ENCODE measurements at regions not wholly inside any gene's neighbourhood (a gene's known extent, or its start where the extent isn't known, plus 50 kb on each side); places are given as distances from the start of the nearest gene placed in this dataset.

DNA sequence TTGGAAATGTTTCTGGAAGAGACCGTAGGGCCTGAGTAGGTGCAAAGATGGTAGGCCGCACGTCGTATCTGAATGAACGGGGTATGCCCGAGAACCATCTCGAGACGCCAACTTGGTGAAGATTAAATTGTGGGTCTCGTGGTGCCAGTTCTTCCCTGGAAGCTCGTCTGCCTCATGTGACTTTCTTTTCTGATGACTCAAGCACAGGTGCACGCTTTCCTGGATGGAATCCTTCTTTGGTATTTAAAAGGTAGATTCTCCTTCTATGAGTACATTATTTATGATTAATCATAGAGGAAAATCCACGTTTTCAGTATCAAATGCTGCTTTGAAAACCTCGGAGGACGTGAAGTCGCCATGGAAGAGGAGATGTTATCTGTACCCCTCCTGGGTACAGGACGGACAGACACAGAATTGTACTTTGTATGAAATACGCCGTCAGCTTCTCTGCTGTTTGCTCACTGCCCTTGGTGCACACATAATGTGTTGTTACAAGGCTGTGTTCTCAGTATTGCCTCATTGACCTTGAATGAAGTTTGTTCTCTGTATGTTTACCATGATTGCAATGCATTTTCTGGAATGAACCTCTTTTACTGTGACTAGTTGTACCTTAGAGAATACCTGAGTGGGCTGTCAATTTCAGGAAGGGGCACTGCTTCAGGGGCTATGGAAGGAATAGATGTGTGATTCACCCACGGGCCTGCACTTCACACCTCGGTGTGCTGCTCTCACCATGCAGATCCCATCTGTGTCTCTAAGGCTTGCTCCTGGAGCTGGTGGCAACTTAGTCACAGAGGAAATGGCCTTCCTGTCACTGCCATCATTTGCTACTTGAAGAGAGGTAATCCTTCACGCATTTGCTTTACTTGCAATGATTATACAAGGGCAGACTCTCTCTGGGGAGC lies 137.3 kb upstream of the RTL1 start:
- no peaks in the 10 kb centered on the region for H3K36me3 ChIP-seq (ENCODE audit: control insufficient read depth, insufficient read depth, low read length)
- no peaks in the 10 kb centered on the region for H3K27me3 ChIP-seq (ENCODE audit: control insufficient read depth, insufficient read depth, low read length)
- H3K4me3 ChIP-seq (ENCODE audit: low read length), result no peak overlapping the region
- no peak for DNase-seq (ENCODE audit: low read depth, low spot score)
- no peak overlapping the region for H3K27ac ChIP-seq (ENCODE audit: low read length)
- no peaks in the 10 kb centered on the region for H3K9me3 ChIP-seq (ENCODE audit: control insufficient read depth, insufficient read depth, low read length)
- no CpG with 5 or more reads among the region's 21 CpGs for WGBS (ENCODE audit: insufficient coverage, insufficient read length)
- no peaks in the 10 kb centered on the region; the same call in 1 of the 2 replicates for H3K4me1 ChIP-seq (ENCODE audit: control insufficient read depth, insufficient read depth, low read length)

DNA sequence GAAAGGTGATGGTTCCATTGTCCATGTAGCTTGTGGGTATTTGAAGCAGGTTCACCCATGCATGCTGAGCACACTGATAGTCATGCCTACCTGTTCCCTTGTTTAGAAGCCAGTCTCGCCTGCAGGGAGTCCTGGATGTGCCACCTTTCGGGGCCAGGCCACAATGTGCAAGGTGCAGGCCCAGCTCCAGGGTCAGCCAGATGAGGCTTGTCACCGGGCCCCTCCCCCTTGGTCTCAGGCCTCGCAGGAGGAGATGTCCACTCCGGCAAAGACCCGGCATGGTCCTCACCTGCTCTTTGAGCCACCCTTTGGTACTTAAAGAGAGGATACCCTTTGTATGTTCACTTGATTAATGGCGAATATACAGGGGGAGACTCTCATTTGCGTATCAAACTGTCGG lies 140.4 kb upstream of the RTL1 start:
- Histone ChIP-seq H3K36me3 (ENCODE audit: control insufficient read depth, insufficient read depth, low read length) (no peaks in the 10 kb centered on the region), H3K4me3 (ENCODE audit: low read length) (no peak overlapping the region), H3K27ac (ENCODE audit: low read length) (no peak overlapping the region), H3K9me3 (ENCODE audit: control insufficient read depth, insufficient read depth, low read length) (no peaks in the 10 kb centered on the region), H3K4me1 (ENCODE audit: control insufficient read depth, insufficient read depth, low read length) (no peaks in the 10 kb centered on the region; the same call in none of the 2 replicates), H3K27me3 (ENCODE audit: control insufficient read depth, insufficient read depth, low read length) (no peaks in the 10 kb centered on the region)
- WGBS (ENCODE audit: insufficient coverage, insufficient read length), result no CpG with 5 or more reads among the region's 9 CpGs
- DNase-seq (ENCODE audit: low read depth, low spot score), result no peak

DNA sequence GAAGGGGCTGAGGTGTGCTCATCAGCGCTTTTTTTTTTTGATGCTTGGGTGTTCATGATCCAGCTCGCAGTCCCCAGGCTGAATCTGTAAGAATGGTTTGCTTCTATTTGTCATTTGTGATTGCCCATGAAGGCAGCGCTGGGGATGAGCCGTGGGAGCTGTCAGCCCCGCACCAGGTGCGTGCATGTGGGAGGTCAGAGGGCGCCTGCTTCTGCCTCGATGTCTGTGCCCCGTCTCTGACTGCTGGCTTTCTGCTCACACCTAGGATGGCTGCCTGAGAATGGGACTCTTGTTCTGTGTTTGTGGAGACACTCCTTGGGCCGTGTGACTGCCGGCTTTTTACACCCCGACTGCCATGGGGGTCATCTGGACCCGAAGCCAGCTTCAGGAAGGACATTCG lies 141.2 kb upstream of the RTL1 start:
- Histone ChIP-seq H3K27me3 (ENCODE audit: control insufficient read depth, insufficient read depth, low read length) (no peaks in the 10 kb centered on the region), H3K36me3 (ENCODE audit: control insufficient read depth, insufficient read depth, low read length) (no peaks in the 10 kb centered on the region), H3K4me1 (ENCODE audit: control insufficient read depth, insufficient read depth, low read length) (no peaks in the 10 kb centered on the region; the same call in none of the 2 replicates), H3K9me3 (ENCODE audit: control insufficient read depth, insufficient read depth, low read length) (no peaks in the 10 kb centered on the region), H3K27ac (ENCODE audit: low read length) (no peak overlapping the region), H3K4me3 (ENCODE audit: low read length) (no peak overlapping the region)
- DNase-seq (ENCODE audit: low read depth, low spot score), result no peak
- no CpG with 5 or more reads among the region's 14 CpGs for WGBS (ENCODE audit: insufficient coverage, insufficient read length)

DNA sequence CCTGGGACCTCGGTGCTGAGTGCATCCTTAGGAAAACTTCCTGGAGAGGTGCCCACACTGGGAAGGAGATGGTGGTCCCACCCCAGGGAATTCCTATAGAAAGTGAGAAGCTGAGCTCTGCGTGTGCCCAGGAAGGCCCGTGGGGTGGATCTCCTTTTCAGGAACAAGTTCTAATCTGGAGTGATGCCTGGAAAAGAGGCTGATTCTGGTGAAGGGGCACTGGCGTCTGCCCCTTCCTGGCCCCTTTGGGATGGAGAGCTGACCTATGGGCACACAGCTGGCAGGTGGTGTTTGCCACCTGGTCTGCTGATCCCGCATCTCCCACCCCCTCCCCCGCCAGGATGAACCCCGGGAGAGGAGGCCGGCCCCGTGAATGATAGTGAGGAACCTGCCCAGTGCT lies 142.0 kb upstream of the RTL1 start:
- no peak overlapping the region for H3K4me3 ChIP-seq (ENCODE audit: low read length)
- WGBS (ENCODE audit: insufficient coverage, insufficient read length), result no CpG with 5 or more reads among the region's 9 CpGs
- no peaks in the 10 kb centered on the region for H3K9me3 ChIP-seq (ENCODE audit: control insufficient read depth, insufficient read depth, low read length)
- DNase-seq (ENCODE audit: low read depth, low spot score), result no peak
- H3K36me3 ChIP-seq (ENCODE audit: control insufficient read depth, insufficient read depth, low read length), result no peaks in the 10 kb centered on the region
- no peaks in the 10 kb centered on the region for H3K27me3 ChIP-seq (ENCODE audit: control insufficient read depth, insufficient read depth, low read length)
- no peaks in the 10 kb centered on the region; the same call in none of the 2 replicates for H3K4me1 ChIP-seq (ENCODE audit: control insufficient read depth, insufficient read depth, low read length)
- no peak overlapping the region for H3K27ac ChIP-seq (ENCODE audit: low read length)

DNA sequence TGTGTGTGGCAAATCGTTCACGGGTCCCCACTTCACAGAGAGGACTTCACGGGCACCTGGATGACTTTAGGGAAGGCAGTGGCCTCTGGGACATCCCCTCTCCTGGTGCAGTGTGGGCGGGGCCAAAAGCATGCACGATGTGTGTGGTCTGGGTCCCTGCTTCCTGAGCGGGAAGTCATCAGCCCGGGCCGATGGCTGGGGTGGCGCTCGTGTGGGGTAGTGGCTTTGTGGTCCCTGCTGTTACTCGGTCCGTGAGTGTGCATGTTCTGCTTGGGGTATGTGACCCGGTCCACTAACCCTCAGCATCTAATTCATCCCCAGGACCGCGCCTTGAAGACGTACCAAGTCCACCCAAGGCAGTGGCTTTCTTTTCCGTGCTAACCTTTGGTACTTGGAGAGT lies 142.5 kb upstream of the RTL1 start:
- H3K36me3 ChIP-seq (ENCODE audit: control insufficient read depth, insufficient read depth, low read length), result no peaks in the 10 kb centered on the region
- no CpG with 5 or more reads among the region's 17 CpGs for WGBS (ENCODE audit: insufficient coverage, insufficient read length)
- H3K4me1 ChIP-seq (ENCODE audit: control insufficient read depth, insufficient read depth, low read length), result no peaks in the 10 kb centered on the region; the same call in none of the 2 replicates
- no peak for DNase-seq (ENCODE audit: low read depth, low spot score)
- no peaks in the 10 kb centered on the region for H3K9me3 ChIP-seq (ENCODE audit: control insufficient read depth, insufficient read depth, low read length)
- H3K4me3 ChIP-seq (ENCODE audit: low read length), result no peak overlapping the region
- H3K27ac ChIP-seq (ENCODE audit: low read length), result no peak overlapping the region
- H3K27me3 ChIP-seq (ENCODE audit: control insufficient read depth, insufficient read depth, low read length), result no peaks in the 10 kb centered on the region

DNA sequence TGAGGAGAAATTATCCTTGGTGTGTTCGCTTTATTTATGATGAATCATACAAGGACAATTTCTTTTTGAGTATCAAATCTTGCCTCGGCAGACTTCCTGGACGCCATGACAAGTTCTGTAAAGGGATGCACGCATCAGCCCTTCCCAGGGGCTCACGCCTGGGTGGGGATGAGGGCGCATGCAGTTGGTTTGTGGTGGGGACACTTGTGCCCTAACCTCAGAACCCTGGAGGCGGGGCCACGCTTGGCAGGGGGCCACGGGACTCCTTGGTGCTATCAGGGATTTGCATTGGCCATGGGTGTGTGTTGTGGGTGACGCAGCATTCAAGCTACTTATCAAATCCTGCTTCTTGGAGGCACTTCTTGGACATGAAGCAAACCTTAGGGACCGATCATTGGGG lies 143.8 kb upstream of the RTL1 start:
- H3K36me3 ChIP-seq (ENCODE audit: control insufficient read depth, insufficient read depth, low read length), result no peaks in the 10 kb centered on the region
- no peak overlapping the region for H3K27ac ChIP-seq (ENCODE audit: low read length)

DNA sequence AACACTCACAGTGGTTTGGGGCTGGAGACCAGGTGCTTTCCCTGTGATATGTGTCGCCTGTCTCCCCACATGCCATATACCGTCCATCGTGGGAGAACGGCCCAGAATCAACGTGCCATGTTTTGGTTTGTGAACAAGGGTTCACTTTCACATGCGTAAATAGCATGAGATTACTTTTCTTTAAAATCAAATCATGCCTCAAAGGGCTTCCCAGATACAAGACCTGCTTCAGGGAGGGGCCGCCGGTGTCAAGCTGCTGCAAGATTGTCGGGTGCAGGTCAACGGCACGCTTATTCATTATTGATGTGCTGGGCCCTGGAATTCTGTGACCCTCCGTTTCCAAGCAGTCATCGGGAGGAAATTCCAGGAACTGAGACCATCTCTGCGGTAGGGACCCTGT lies 145.2 kb upstream of the RTL1 start:
- no peaks in the 10 kb centered on the region for H3K36me3 ChIP-seq (ENCODE audit: control insufficient read depth, insufficient read depth, low read length)
- no peaks in the 10 kb centered on the region for H3K9me3 ChIP-seq (ENCODE audit: control insufficient read depth, insufficient read depth, low read length)
- no peaks in the 10 kb centered on the region for H3K27me3 ChIP-seq (ENCODE audit: control insufficient read depth, insufficient read depth, low read length)
- no CpG with 5 or more reads among the region's 14 CpGs for WGBS (ENCODE audit: insufficient coverage, insufficient read length)
- DNase-seq (ENCODE audit: low read depth, low spot score), result no peak
- no peak overlapping the region for H3K4me3 ChIP-seq (ENCODE audit: low read length)
- H3K4me1 ChIP-seq (ENCODE audit: control insufficient read depth, insufficient read depth, low read length), result no peaks in the 10 kb centered on the region; the same call in none of the 2 replicates
- no peak overlapping the region for H3K27ac ChIP-seq (ENCODE audit: low read length)

More for the DNA sequence above, 143.8 kb upstream of the RTL1 start:
- DNase-seq (ENCODE audit: low read depth, low spot score), result no peak
- no peaks in the 10 kb centered on the region for H3K27me3 ChIP-seq (ENCODE audit: control insufficient read depth, insufficient read depth, low read length)
- no peaks in the 10 kb centered on the region for H3K9me3 ChIP-seq (ENCODE audit: control insufficient read depth, insufficient read depth, low read length)
- H3K4me1 ChIP-seq (ENCODE audit: control insufficient read depth, insufficient read depth, low read length), result no peaks in the 10 kb centered on the region; the same call in none of the 2 replicates
- H3K4me3 ChIP-seq (ENCODE audit: low read length), result no peak overlapping the region
- WGBS (ENCODE audit: insufficient coverage, insufficient read length), result no CpG with 5 or more reads among the region's 11 CpGs

DNA sequence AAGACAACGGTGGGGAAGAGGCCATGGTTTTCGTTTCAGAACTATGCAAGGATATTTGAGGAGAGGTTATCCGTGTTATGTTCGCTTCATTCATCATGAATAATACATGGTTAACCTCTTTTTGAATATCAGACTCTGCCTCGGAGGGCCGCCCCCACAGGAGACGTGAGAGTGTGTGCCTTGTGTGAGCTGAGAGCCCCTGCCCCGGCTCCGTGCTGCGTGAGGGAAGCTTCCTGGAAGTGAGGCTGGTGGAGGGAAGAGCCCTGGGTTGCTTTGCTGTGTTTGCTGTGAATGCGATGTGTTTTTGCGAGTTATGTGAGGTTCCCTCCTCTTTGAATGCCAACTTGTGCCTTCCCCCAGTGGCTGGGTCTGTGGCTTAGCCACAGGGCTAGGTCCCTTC lies 146.0 kb upstream of the RTL1 start:
- H3K27me3 ChIP-seq (ENCODE audit: control insufficient read depth, insufficient read depth, low read length), result no peaks in the 10 kb centered on the region
- WGBS (ENCODE audit: insufficient coverage, insufficient read length), result no CpG with 5 or more reads among the region's 12 CpGs
- no peaks in the 10 kb centered on the region; the same call in none of the 2 replicates for H3K4me1 ChIP-seq (ENCODE audit: control insufficient read depth, insufficient read depth, low read length)
- H3K27ac ChIP-seq (ENCODE audit: low read length), result no peak overlapping the region
- H3K36me3 ChIP-seq (ENCODE audit: control insufficient read depth, insufficient read depth, low read length), result no peaks in the 10 kb centered on the region
- DNase-seq (ENCODE audit: low read depth, low spot score), result no peak
- H3K9me3 ChIP-seq (ENCODE audit: control insufficient read depth, insufficient read depth, low read length), result no peaks in the 10 kb centered on the region
- H3K4me3 ChIP-seq (ENCODE audit: low read length), result no peak overlapping the region

DNA sequence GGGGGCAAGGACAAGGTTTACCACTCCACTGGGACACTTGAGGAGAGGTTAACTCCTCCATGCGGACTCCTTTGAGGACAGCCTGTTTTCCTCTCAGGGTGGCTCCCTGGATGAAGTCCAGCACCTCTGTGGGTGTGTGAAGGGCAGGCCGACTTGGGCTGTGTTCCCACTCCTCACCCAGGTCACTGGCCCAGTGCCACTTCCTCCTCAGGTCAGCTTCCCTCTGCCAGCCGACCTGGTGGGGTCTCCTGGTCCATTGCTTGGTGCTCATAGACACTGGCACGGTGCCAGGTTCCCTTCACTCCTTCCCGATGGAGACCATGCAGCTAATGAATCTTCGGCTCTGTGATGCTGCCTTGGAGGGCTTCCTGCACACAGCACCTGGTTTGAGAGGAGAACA lies 146.4 kb upstream of the RTL1 start:
- H3K4me3 ChIP-seq (ENCODE audit: low read length), result no peak overlapping the region
- H3K27me3 ChIP-seq (ENCODE audit: control insufficient read depth, insufficient read depth, low read length), result no peaks in the 10 kb centered on the region
- no peaks in the 10 kb centered on the region; the same call in none of the 2 replicates for H3K4me1 ChIP-seq (ENCODE audit: control insufficient read depth, insufficient read depth, low read length)
- no peak for DNase-seq (ENCODE audit: low read depth, low spot score)
- no peaks in the 10 kb centered on the region for H3K36me3 ChIP-seq (ENCODE audit: control insufficient read depth, insufficient read depth, low read length)
- no CpG with 5 or more reads among the region's 6 CpGs for WGBS (ENCODE audit: insufficient coverage, insufficient read length)
- H3K27ac ChIP-seq (ENCODE audit: low read length), result no peak overlapping the region
- no peaks in the 10 kb centered on the region for H3K9me3 ChIP-seq (ENCODE audit: control insufficient read depth, insufficient read depth, low read length)

DNA sequence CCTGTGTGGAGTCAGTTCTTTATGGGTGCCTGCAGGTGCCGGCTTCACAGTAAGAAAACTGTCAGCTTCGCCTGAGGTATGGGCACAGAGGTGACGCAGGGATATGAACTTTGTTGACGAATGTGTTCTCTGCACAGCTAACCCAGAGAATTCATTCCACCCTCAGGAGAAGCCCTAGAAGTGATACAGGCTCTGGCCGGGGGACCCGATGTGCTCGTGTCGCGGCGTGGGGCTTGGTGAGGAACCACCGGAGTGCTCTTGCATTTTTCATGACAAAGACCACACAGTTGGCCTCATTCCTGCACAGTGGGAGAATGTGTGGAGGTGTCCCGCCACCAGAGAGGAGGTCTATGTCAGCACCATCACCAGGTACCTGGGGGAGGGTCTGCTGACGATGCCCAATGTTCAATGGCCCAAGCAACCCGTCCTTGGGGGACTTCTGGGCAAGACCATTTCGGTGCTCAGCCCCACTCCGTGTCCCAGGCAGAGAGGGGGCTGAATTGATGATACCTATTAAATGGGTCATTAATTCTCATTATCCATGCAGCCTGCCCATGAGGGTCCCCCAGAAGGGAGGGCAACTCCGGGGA lies 147.5 kb upstream of the RTL1 start:
- no peaks in the 10 kb centered on the region for H3K27me3 ChIP-seq (ENCODE audit: control insufficient read depth, insufficient read depth, low read length)
- no peak overlapping the region for H3K27ac ChIP-seq (ENCODE audit: low read length)
- no peaks in the 10 kb centered on the region for H3K36me3 ChIP-seq (ENCODE audit: control insufficient read depth, insufficient read depth, low read length)
- no peaks in the 10 kb centered on the region for H3K9me3 ChIP-seq (ENCODE audit: control insufficient read depth, insufficient read depth, low read length)
- DNase-seq (ENCODE audit: low read depth, low spot score), result no peak
- no peaks in the 10 kb centered on the region; the same call in 1 of the 2 replicates for H3K4me1 ChIP-seq (ENCODE audit: control insufficient read depth, insufficient read depth, low read length)
- no CpG with 5 or more reads among the region's 17 CpGs for WGBS (ENCODE audit: insufficient coverage, insufficient read length)
- H3K4me3 ChIP-seq (ENCODE audit: low read length), result no peak overlapping the region
